ENCODE measurements at regions not wholly inside any gene's neighbourhood (a gene's known extent, or its start where the extent isn't known, plus 50 kb on each side); places are given as distances from the start of the nearest gene placed in this dataset.

DNA sequence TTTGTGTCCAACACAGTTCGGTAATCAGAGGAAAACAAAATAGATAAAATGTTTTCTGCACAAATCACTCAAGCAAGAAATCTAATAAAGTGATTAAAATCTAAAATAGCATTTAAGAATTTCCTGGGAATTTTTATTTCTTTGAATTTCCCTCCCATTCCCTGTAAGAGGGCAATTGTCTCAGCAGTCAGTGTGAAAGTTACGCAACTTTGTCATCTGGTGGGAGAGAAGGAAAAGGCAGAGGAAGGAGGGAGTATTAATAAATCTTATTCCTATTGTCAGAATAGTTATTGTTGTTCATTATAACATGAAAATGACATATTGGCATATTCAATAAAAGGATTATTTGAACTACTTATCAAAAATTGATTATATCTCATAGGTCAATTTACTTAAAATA is 464.9 kb downstream of the PRKD1 start:
- Histone ChIP-seq H3K9me3 (no peaks in the 10 kb centered on the region), H3K4me3 (no peak overlapping the region), H3K36me3 (no peaks in the 10 kb centered on the region), H3K27me3 (no peaks in the 10 kb centered on the region), H3K27ac (no peak overlapping the region), H3K4me1 (no peaks in the 10 kb centered on the region)
- WGBS (ENCODE audit: insufficient coverage, low coverage, low lambda C conversion rate, missing lambda C conversion rate) = 44% methylated on average over 2 of the region's 2 CpGs
- intact Hi-C loops (cut with DNase I) = no loop called here
- TF ChIP-seq, protein P1, sequence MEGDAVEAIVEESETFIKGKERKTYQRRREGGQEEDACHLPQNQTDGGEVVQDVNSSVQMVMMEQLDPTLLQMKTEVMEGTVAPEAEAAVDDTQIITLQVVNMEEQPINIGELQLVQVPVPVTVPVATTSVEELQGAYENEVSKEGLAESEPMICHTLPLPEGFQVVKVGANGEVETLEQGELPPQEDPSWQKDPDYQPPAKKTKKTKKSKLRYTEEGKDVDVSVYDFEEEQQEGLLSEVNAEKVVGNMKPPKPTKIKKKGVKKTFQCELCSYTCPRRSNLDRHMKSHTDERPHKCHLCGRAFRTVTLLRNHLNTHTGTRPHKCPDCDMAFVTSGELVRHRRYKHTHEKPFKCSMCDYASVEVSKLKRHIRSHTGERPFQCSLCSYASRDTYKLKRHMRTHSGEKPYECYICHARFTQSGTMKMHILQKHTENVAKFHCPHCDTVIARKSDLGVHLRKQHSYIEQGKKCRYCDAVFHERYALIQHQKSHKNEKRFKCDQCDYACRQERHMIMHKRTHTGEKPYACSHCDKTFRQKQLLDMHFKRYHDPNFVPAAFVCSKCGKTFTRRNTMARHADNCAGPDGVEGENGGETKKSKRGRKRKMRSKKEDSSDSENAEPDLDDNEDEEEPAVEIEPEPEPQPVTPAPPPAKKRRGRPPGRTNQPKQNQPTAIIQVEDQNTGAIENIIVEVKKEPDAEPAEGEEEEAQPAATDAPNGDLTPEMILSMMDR (IDR thresholded peaks at IDR 0.05) = no peak
- TF ChIP-seq POLR2A (IDR thresholded peaks at IDR 0.05) = no peak
- no peak for ATAC-seq
- no peak for DNase-seq

DNA sequence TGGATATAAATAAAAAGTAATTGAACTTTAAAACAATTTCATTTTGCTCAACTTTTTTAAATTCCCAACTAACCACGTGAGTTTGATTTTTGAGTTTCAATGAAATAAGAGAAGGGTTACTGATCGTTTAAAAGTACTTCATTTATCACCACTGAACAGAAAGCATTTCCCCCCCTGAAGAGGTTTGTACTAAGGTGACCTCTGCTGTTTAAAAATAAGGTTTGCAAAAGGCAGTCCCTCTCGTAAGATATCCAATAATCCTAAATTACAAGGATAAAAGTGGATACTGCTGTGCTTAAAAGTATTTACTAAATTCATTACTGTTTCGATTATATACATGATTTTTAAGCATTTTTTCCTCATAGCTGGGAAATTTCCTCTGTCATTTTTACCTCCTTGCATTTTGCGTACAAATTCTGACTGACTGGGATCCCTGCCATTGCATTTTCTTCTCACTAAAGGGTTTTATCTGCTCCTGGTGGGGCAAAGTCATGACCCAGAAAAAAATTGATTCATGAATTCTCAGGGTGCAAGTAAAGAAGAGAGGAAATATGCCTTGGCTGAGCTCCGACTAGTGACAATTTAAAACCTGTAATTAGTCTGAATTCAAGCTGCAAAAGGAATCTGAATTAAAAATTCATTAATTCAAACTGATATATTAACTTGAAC is 463.8 kb downstream of the PRKD1 start:
- Histone ChIP-seq H3K27ac (no peak overlapping the region), H3K36me3 (no peaks in the 10 kb centered on the region), H3K4me3 (no peak overlapping the region), H3K9me3 (no peaks in the 10 kb centered on the region), H3K27me3 (no peaks in the 10 kb centered on the region), H3K4me1 (no peaks in the 10 kb centered on the region)
- no peak for DNase-seq
- TF ChIP-seq, protein P1 (IDR thresholded peaks at IDR 0.05) = no peak
- TF ChIP-seq POLR2A (IDR thresholded peaks at IDR 0.05) = no peak
- WGBS (ENCODE audit: insufficient coverage, low coverage, low lambda C conversion rate, missing lambda C conversion rate) = 19% methylated on average over 6 of the region's 6 CpGs
- ATAC-seq = no peak
- intact Hi-C loops (cut with DNase I) = no loop called here

DNA sequence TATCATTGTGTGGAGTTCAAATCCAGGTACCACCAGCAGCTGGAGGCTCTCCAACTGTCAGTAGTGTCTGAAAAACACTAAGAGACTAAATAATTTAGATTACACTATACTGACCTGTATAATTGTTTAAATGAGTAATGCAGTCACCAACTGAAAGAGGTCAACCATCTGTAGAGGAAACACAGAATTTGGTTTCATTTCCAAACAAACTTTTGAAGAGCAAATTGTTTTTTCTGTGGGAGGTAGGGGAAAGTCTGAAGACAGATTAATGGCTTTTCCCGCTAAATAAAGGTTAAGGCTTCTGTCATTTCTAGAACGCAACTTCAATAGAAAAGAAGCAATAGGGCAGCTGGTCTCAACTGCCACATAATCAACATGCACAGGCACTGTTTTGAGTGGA is 462.6 kb downstream of the PRKD1 start:
- WGBS (ENCODE audit: insufficient coverage, low coverage, low lambda C conversion rate, missing lambda C conversion rate) = 50% methylated on average over 2 of the region's 2 CpGs
- no peaks in the 10 kb centered on the region for H3K27me3 ChIP-seq
- TF ChIP-seq, protein P1 (IDR thresholded peaks at IDR 0.05) = no peak
- TF ChIP-seq POLR2A (IDR thresholded peaks at IDR 0.05) = no peak
- H3K4me3 ChIP-seq = no peak overlapping the region
- no peak overlapping the region for H3K27ac ChIP-seq
- H3K4me1 ChIP-seq = no peaks in the 10 kb centered on the region
- no peaks in the 10 kb centered on the region for H3K36me3 ChIP-seq
- no peak for ATAC-seq
- intact Hi-C loops (cut with DNase I) = no loop called here
- no peaks in the 10 kb centered on the region for H3K9me3 ChIP-seq
- DNase-seq = no peak

DNA sequence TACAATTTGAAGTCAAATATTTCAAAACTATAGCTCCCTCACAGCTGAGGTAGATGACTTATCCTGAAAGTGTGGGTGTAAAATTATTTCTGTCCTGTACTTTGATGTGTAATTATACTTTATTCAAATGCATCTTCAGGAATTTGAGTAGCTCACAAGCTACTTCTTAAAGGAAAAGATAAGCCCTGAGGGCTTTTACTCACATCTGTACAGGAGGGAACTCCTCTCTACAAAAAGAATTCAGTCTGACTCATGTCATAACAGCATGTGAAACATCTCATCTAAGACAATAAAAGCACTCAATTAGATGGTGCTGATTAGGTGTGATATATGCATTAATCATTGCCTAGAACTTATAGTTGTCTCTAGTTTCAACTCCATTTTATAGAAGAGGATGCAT is 452.0 kb downstream of the PRKD1 start:
- H3K27ac ChIP-seq = no peak overlapping the region
- H3K27me3 ChIP-seq = no peaks in the 10 kb centered on the region
- no peaks in the 10 kb centered on the region for H3K9me3 ChIP-seq
- no peak overlapping the region for H3K4me3 ChIP-seq
- TF ChIP-seq, protein P1 (IDR thresholded peaks at IDR 0.05) = no peak
- TF ChIP-seq POLR2A (IDR thresholded peaks at IDR 0.05) = no peak
- no peak for ATAC-seq
- H3K36me3 ChIP-seq = no peaks in the 10 kb centered on the region
- intact Hi-C loops (cut with DNase I) = no loop called here
- no peaks in the 10 kb centered on the region for H3K4me1 ChIP-seq
- no peak for DNase-seq

DNA sequence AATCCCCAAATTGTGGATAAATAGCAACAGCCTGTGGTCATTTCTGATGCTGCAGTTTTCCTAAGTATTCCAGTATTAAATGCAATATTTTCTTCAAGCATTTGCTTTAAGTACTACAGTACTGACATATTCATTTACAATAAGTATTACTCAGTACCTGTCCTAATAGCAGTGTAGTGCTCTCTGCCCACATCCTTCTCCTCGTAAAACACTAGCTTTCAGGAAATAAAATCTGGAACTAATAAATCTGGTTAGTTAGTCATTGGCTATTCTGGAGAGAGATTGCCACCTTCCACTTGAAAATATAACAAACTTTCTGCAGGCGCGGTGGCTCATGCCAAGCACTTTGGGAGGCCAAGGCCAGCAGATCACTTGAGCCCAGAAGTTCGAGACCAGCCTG is 441.5 kb downstream of the PRKD1 start:
- H3K36me3 ChIP-seq = no peaks in the 10 kb centered on the region
- H3K4me3 ChIP-seq = no peak overlapping the region
- ATAC-seq (no peak), DNase-seq (no peak)
- H3K27ac ChIP-seq = no peak overlapping the region
- no peaks in the 10 kb centered on the region for H3K27me3 ChIP-seq
- H3K9me3 ChIP-seq = no peaks in the 10 kb centered on the region
- TF ChIP-seq, protein P1 (IDR thresholded peaks at IDR 0.05) = no peak
- TF ChIP-seq POLR2A (IDR thresholded peaks at IDR 0.05) = no peak
- H3K4me1 ChIP-seq = no peaks in the 10 kb centered on the region
- 45% methylated on average over 4 of the region's 4 CpGs for WGBS (ENCODE audit: insufficient coverage, low coverage, low lambda C conversion rate, missing lambda C conversion rate)
- intact Hi-C loops (cut with DNase I) = no loop called here
